Immature natural killer cell (primary cell): ENCODE measurements at regions not wholly inside any gene's neighbourhood (a gene's known extent, or its start where the extent isn't known, plus 50 kb on each side); places are given as distances from the start of the nearest gene placed in this dataset.

Experiments
- DNase-seq, 3 donors: peaks; one replicate each; pipeline ENCODE4 v3.0.0; 2022; ENCODE audit warnings: mixed read lengths in 1 of 3
- H3K27ac Mint-ChIP-seq, 6 donors: one replicate each; pipeline ENCODE4 v1.8.0; 2020; ENCODE audit warnings: mixed read lengths in 6 of 6, mild to moderate bottlenecking in 5 of 6, inconsistent platforms in 4 of 6, moderate library complexity in 3 of 6
- H3K27me3 Mint-ChIP-seq, 3 donors: one replicate each; pipeline ENCODE4 v1.8.0; 2020 to 2021; ENCODE audit warnings: low read depth in 3 of 3, mild to moderate bottlenecking in 3 of 3, mixed read lengths in 3 of 3, moderate library complexity in 3 of 3, inconsistent platforms in 1 of 3
- H3K36me3 Mint-ChIP-seq, 3 donors: one replicate each; pipeline ENCODE4 v1.8.0; 2020; ENCODE audit warnings: mixed read lengths in 3 of 3, inconsistent platforms in 2 of 3, mild to moderate bottlenecking in 2 of 3
- H3K4me1 Mint-ChIP-seq, 2 donors: one replicate each; pipeline ENCODE4 v1.8.0; 2020; ENCODE audit warnings: inconsistent platforms in 2 of 2, mild to moderate bottlenecking in 2 of 2, mixed read lengths in 2 of 2, moderate library complexity in 1 of 2
- H3K4me3 Mint-ChIP-seq, 5 donors: one replicate each; pipeline ENCODE4 v1.8.0; 2020; ENCODE audit warnings: mild to moderate bottlenecking in 5 of 5, mixed read lengths in 5 of 5, inconsistent platforms in 3 of 5, moderate library complexity in 3 of 5
- H3K9me3 Mint-ChIP-seq, 6 donors: one replicate each; pipeline ENCODE4 v1.8.0; 2020; ENCODE audit warnings: mild to moderate bottlenecking in 6 of 6, mixed read lengths in 6 of 6, inconsistent platforms in 4 of 6, moderate library complexity in 3 of 6

GRCh38 chr16:6281274-6281673 is 1051.4 kb upstream of the RBFOX1 start:
- Mint-ChIP-seq H3K4me1 (no peaks in the 10 kb centered on the region), H3K27me3 (peaks cover 0 to 4% (median 3%) of the 10 kb centered on the region in 3 donors), H3K4me3 (no peak overlapping the region), H3K27ac (no peak overlapping the region), H3K9me3 (peaks cover 0 to 34% (median 10%) of the 10 kb centered on the region in 6 donors), H3K36me3 (no peaks in the 10 kb centered on the region)
- DNase-seq: no peak

- Mint-ChIP-seq H3K4me1 (no peaks in the 10 kb centered on the region), H3K36me3 (no peaks in the 10 kb centered on the region), H3K27me3 (peaks cover 0 to 4% (median 3%) of the 10 kb centered on the region in 3 donors), H3K9me3 (peaks cover 0 to 25% (median 5%) of the 10 kb centered on the region in 6 donors), H3K27ac (no peak overlapping the region), H3K4me3 (no peak overlapping the region)
- DNase-seq: no peak
These were observed 1052.6 kb upstream of the RBFOX1 start for GRCh38 chr16:6280055-6280454.

- H3K9me3 Mint-ChIP-seq: peaks cover 0 to 25% (median 8%) of the 10 kb centered on the region in 6 donors
- no peak overlapping the region for H3K27ac Mint-ChIP-seq
- peaks cover 0 to 4% (median 3%) of the 10 kb centered on the region in 3 donors for H3K27me3 Mint-ChIP-seq
- H3K36me3 Mint-ChIP-seq: no peaks in the 10 kb centered on the region
- no peak for DNase-seq
- no peaks in the 10 kb centered on the region for H3K4me1 Mint-ChIP-seq
- no peak overlapping the region for H3K4me3 Mint-ChIP-seq
These were observed 1053.4 kb upstream of the RBFOX1 start for GRCh38 chr16:6279286-6279685.

GRCh38 chr16:6274351-6274750 is 1058.3 kb upstream of the RBFOX1 start:
- no peak overlapping the region for H3K4me3 Mint-ChIP-seq
- H3K9me3 Mint-ChIP-seq: peaks cover 0 to 19% (median 6%) of the 10 kb centered on the region in 6 donors
- no peaks in the 10 kb centered on the region for H3K36me3 Mint-ChIP-seq
- no peaks in the 10 kb centered on the region for H3K4me1 Mint-ChIP-seq
- no peak for DNase-seq
- H3K27ac Mint-ChIP-seq: no peak overlapping the region
- peaks cover 0 to 4% (median 3%) of the 10 kb centered on the region in 3 donors for H3K27me3 Mint-ChIP-seq

GRCh38 chr16:6267682-6268081 is 1065.0 kb upstream of the RBFOX1 start:
- no peak overlapping the region for H3K27ac Mint-ChIP-seq
- peaks cover 0 to 28% (median 6%) of the 10 kb centered on the region in 6 donors for H3K9me3 Mint-ChIP-seq
- DNase-seq: no peak
- no peaks in the 10 kb centered on the region for H3K4me1 Mint-ChIP-seq
- H3K4me3 Mint-ChIP-seq: no peak overlapping the region
- no peaks in the 10 kb centered on the region for H3K36me3 Mint-ChIP-seq
- H3K27me3 Mint-ChIP-seq: peaks cover 0 to 4% (median 2%) of the 10 kb centered on the region in 3 donors

GRCh38 chr16:6266703-6267102 is 1065.9 kb upstream of the RBFOX1 start:
- Mint-ChIP-seq H3K4me3 (no peak overlapping the region), H3K36me3 (no peaks in the 10 kb centered on the region), H3K9me3 (peaks cover 3 to 32% (median 9%) of the 10 kb centered on the region in 6 donors), H3K4me1 (no peaks in the 10 kb centered on the region), H3K27me3 (peaks cover 0 to 4% (median 2%) of the 10 kb centered on the region in 3 donors), H3K27ac (no peak overlapping the region)
- DNase-seq: no peak

- DNase-seq: no peak
- Mint-ChIP-seq H3K36me3 (no peaks in the 10 kb centered on the region), H3K4me1 (no peaks in the 10 kb centered on the region), H3K4me3 (no peak overlapping the region), H3K27ac (no peak overlapping the region), H3K9me3 (peaks cover 3 to 29% (median 9%) of the 10 kb centered on the region in 6 donors), H3K27me3 (peaks cover 0 to 2% (median 0%) of the 10 kb centered on the region in 3 donors)
These were observed 1066.7 kb upstream of the RBFOX1 start for GRCh38 chr16:6265968-6266367.

- Mint-ChIP-seq H3K4me3 (no peak overlapping the region), H3K4me1 (no peaks in the 10 kb centered on the region), H3K27me3 (peaks cover 0 to 4% (median 0%) of the 10 kb centered on the region in 3 donors), H3K36me3 (peaks cover 0 to 3% (median 0%) of the 10 kb centered on the region in 3 donors), H3K27ac (no peak overlapping the region), H3K9me3 (peaks cover 0 to 32% (median 8%) of the 10 kb centered on the region in 6 donors)
- no peak for DNase-seq
These were observed 1074.6 kb upstream of the RBFOX1 start for GRCh38 chr16:6258056-6258455.

- DNase-seq: no peak
- Mint-ChIP-seq H3K27me3 (peaks cover 0 to 4% (median 2%) of the 10 kb centered on the region in 3 donors), H3K27ac (no peak overlapping the region), H3K4me3 (no peak overlapping the region), H3K36me3 (no peaks in the 10 kb centered on the region), H3K4me1 (no peaks in the 10 kb centered on the region), H3K9me3 (peaks cover 2 to 18% (median 3%) of the 10 kb centered on the region in 6 donors)
These were observed 1080.1 kb upstream of the RBFOX1 start for GRCh38 chr16:6252541-6252940.

- H3K36me3 Mint-ChIP-seq: no peaks in the 10 kb centered on the region
- no peak overlapping the region for H3K4me3 Mint-ChIP-seq
- peaks cover 2 to 6% (median 4%) of the 10 kb centered on the region in 6 donors for H3K9me3 Mint-ChIP-seq
- no peak overlapping the region for H3K27ac Mint-ChIP-seq
- H3K4me1 Mint-ChIP-seq: no peaks in the 10 kb centered on the region
- H3K27me3 Mint-ChIP-seq: peaks cover 0 to 4% (median 2%) of the 10 kb centered on the region in 3 donors
- DNase-seq: no peak
These were observed 1082.1 kb upstream of the RBFOX1 start for GRCh38 chr16:6250511-6250910.

GRCh38 chr16:6249863-6250262 is 1082.8 kb upstream of the RBFOX1 start:
- no peak for DNase-seq
- Mint-ChIP-seq H3K36me3 (no peaks in the 10 kb centered on the region), H3K27me3 (peaks cover 0 to 2% (median 2%) of the 10 kb centered on the region in 3 donors), H3K9me3 (peaks cover 0 to 4% (median 2%) of the 10 kb centered on the region in 6 donors), H3K4me3 (no peak overlapping the region), H3K27ac (no peak overlapping the region), H3K4me1 (no peaks in the 10 kb centered on the region)

GRCh38 chr16:6248199-6248598 is 1084.4 kb upstream of the RBFOX1 start:
- H3K27me3 Mint-ChIP-seq: peaks cover 0 to 2% (median 0%) of the 10 kb centered on the region in 3 donors
- DNase-seq: no peak

GRCh38 chr16:6247775-6248174 is 1084.9 kb upstream of the RBFOX1 start:
- no peaks in the 10 kb centered on the region for H3K36me3 Mint-ChIP-seq
- H3K4me1 Mint-ChIP-seq: no peaks in the 10 kb centered on the region
- peaks cover 0 to 4% (median 2%) of the 10 kb centered on the region in 6 donors for H3K9me3 Mint-ChIP-seq
- peaks cover 0 to 2% (median 0%) of the 10 kb centered on the region in 3 donors for H3K27me3 Mint-ChIP-seq
- DNase-seq: no peak
- H3K27ac Mint-ChIP-seq: no peak overlapping the region
- H3K4me3 Mint-ChIP-seq: no peak overlapping the region

More at GRCh38 chr16:6248199-6248598, 1084.4 kb upstream of the RBFOX1 start:
- Mint-ChIP-seq H3K4me3 (no peak overlapping the region), H3K36me3 (no peaks in the 10 kb centered on the region), H3K27ac (no peak overlapping the region), H3K9me3 (peaks cover 0 to 4% (median 3%) of the 10 kb centered on the region in 6 donors), H3K4me1 (no peaks in the 10 kb centered on the region)

GRCh38 chr16:6247150-6247549 is 1085.5 kb upstream of the RBFOX1 start:
- H3K4me1 Mint-ChIP-seq: no peaks in the 10 kb centered on the region
- peaks cover 0 to 4% (median 2%) of the 10 kb centered on the region in 6 donors for H3K9me3 Mint-ChIP-seq
- no peak overlapping the region for H3K27ac Mint-ChIP-seq
- no peak overlapping the region for H3K4me3 Mint-ChIP-seq
- DNase-seq: no peak
- peaks cover 0 to 2% (median 0%) of the 10 kb centered on the region in 3 donors for H3K27me3 Mint-ChIP-seq
- H3K36me3 Mint-ChIP-seq: no peaks in the 10 kb centered on the region

GRCh38 chr16:6246266-6246665 is 1086.4 kb upstream of the RBFOX1 start:
- Mint-ChIP-seq H3K27me3 (no peaks in the 10 kb centered on the region), H3K4me3 (no peak overlapping the region), H3K27ac (no peak overlapping the region), H3K36me3 (no peaks in the 10 kb centered on the region), H3K9me3 (peaks cover 0 to 4% (median 2%) of the 10 kb centered on the region in 6 donors), H3K4me1 (no peaks in the 10 kb centered on the region)
- no peak for DNase-seq
